A549 (cell line): ENCODE measurements at regions not wholly inside any gene's neighbourhood (a gene's known extent, or its start where the extent isn't known, plus 50 kb on each side); places are given as distances from the start of the nearest gene placed in this dataset.

Source experiments
- CHD2 ChIP-seq: fragments of 150-350 bp; IDR thresholded peaks from 2 replicates; pipeline ENCODE4 v1.6.1; 2014; ENCODE audit warnings: low read length; ENCODE audit not compliant: partially characterized antibody
- E2F6 ChIP-seq: IDR thresholded peaks from 2 replicates; pipeline ENCODE4 v1.6.1; 2012; ENCODE audit warnings: low read depth, borderline replicate concordance
- MAX ChIP-seq: IDR thresholded peaks from 2 replicates; pipeline ENCODE4 v1.6.1; 2012
- NFE2L2 ChIP-seq: fragments of 150-350 bp; conservative IDR thresholded peaks from 2 replicates; pipeline ENCODE4 v1.6.1; 2014; ENCODE audit warnings: low read length
- NR3C1 ChIP-seq: fragments of >200 bp; sonication (Bioruptor Twin); formaldehyde crosslinking; IDR thresholded peaks from 3 replicates; pipeline ENCODE4 v1.6.1; 2017
- USF2 ChIP-seq: fragments of 450-650 bp; IDR thresholded peaks from 2 replicates; pipeline ENCODE4 v1.6.1; 2014; ENCODE audit warnings: antibody characterized with exemption
- ZFP36 ChIP-seq: fragments of 450-650 bp; IDR thresholded peaks from 2 replicates; pipeline ENCODE4 v1.6.1; 2014; ENCODE audit warnings: borderline replicate concordance; ENCODE audit not compliant: partially characterized antibody

GRCh38 chr2:36097022-36097421 lies 258.6 kb upstream of the CRIM1 start:
- TF ChIP-seq E2F6 (no peak), NFE2L2 (no peak), CHD2 (no peak), ZFP36 (no peak), USF2 (no peak), NR3C1 (no peak), MAX (no peak)
